ENCODE measurements at regions not wholly inside any gene's neighbourhood (a gene's known extent, or its start where the extent isn't known, plus 50 kb on each side); places are given as distances from the start of the nearest gene placed in this dataset.

- TF ChIP-seq CTCF (conservative IDR thresholded peaks at IDR 0.05; ENCODE audit: low read depth, low read length) (no peak), EZH2 (IDR thresholded peaks at IDR 0.05; ENCODE audit: borderline replicate concordance, low read depth, low read length, poor library complexity, severe bottlenecking) (no peak)
Observed at GRCh38 chr1:98328855-98329254, 332.7 kb upstream of the SNX7 start.

All from A673 (cell line).